Omental fat pad (tissue), 3 donors: ENCODE measurements at regions not wholly inside any gene's neighbourhood (a gene's known extent, or its start where the extent isn't known, plus 50 kb on each side); places are given as distances from the start of the nearest gene placed in this dataset.

ENCODE experiments used
- ATAC-seq: fragments of 150-250 bp; one replicate; pipeline ENCODE4 v1.9.1; 2016; ENCODE audit warnings: mild to moderate bottlenecking, moderate library complexity; ENCODE audit not compliant: low FRiP score
- DNase-seq: peaks from one replicate; pipeline ENCODE4 v3.0.0-alpha.2; 2019; ENCODE audit warnings: low spot score
- TF ChIP-seq, protein P1 (sequence below), 3 donors: fragments of 450-650 bp; IDR thresholded peaks; one replicate each; pipeline ENCODE4 v1.5.1; 2016 to 2017; ENCODE audit warnings: antibody characterized with exemption in 3 of 3, mild to moderate bottlenecking in 3 of 3, moderate library complexity in 2 of 3

DNA sequence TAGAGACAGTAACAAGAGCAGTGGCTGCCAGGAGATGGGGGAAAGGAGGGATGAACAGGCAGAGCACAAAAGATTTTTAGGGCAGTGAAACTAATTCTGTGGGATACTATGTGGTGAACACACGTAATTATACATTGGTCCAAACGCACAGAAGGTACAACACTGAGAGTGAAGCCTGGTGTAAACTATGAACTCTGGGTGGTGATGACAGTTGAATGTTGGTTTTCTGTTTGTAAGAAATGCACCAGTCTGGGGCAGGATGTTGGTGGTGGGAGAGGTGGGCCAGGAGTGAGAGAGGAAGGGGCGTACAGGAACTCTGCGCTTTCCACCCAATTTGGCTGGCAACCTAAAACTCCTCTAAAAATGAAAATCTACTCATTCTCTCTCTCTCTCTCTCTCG lies 50.2 kb upstream of the TIAM1 start:
- TF ChIP-seq, protein P1, sequence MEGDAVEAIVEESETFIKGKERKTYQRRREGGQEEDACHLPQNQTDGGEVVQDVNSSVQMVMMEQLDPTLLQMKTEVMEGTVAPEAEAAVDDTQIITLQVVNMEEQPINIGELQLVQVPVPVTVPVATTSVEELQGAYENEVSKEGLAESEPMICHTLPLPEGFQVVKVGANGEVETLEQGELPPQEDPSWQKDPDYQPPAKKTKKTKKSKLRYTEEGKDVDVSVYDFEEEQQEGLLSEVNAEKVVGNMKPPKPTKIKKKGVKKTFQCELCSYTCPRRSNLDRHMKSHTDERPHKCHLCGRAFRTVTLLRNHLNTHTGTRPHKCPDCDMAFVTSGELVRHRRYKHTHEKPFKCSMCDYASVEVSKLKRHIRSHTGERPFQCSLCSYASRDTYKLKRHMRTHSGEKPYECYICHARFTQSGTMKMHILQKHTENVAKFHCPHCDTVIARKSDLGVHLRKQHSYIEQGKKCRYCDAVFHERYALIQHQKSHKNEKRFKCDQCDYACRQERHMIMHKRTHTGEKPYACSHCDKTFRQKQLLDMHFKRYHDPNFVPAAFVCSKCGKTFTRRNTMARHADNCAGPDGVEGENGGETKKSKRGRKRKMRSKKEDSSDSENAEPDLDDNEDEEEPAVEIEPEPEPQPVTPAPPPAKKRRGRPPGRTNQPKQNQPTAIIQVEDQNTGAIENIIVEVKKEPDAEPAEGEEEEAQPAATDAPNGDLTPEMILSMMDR (IDR thresholded peaks at IDR 0.05), result no peak
- no peak for ATAC-seq
- DNase-seq, result no peak
